PFSK-1 (cell line): ENCODE measurements at regions not wholly inside any gene's neighbourhood (a gene's known extent, or its start where the extent isn't known, plus 50 kb on each side); places are given as distances from the start of the nearest gene placed in this dataset.

Experiments
- POLR2AphosphoS5 ChIP-seq: IDR thresholded peaks from 2 replicates; pipeline ENCODE4 v1.6.1; 2012; ENCODE audit warnings: low read depth, mild to moderate bottlenecking, control low read depth, low read length, moderate library complexity
- REST ChIP-seq, 2 experiments: IDR thresholded peaks; 2 replicates each; pipeline versions ENCODE4 v1.6.1 to v1.8.0; 2011 to 2012; ENCODE audit warnings: low read depth in 2 of 2, low read length in 2 of 2, control low read depth in 1 of 2, inconsistent platforms in 1 of 2, mild to moderate bottlenecking in 1 of 2, moderate library complexity in 1 of 2; ENCODE audit not compliant: insufficient read depth in 1 of 2
- SIN3A ChIP-seq: IDR thresholded peaks from 2 replicates; pipeline ENCODE4 v1.6.1; 2012; ENCODE audit warnings: mild to moderate bottlenecking, low read length, moderate library complexity, borderline replicate concordance; ENCODE audit not compliant: insufficient read depth

- no peak for TF ChIP-seq SIN3A
- TF ChIP-seq POLR2AphosphoS5: no peak
- TF ChIP-seq REST (IDR thresholded peaks at IDR 0.05; ENCODE audit: insufficient read depth in 1 of 2, low read depth in 2 of 2, low read length in 2 of 2): no peak
These were observed 98.5 kb upstream of the SNTG2 start for GRCh38 chr2:852168-852567.
